Right renal cortex interstitium (tissue), 3 donors: ENCODE measurements at regions not wholly inside any gene's neighbourhood (a gene's known extent, or its start where the extent isn't known, plus 50 kb on each side); places are given as distances from the start of the nearest gene placed in this dataset.

Source experiments
- DNase-seq, 3 donors: peaks; one replicate each; pipeline ENCODE4 v3.0.0-alpha.2; 2013; ENCODE audit warnings: low read depth in 3 of 3, low spot score in 2 of 3

GRCh38 chr9:107992271-107992670 is 502.7 kb upstream of the KLF4 start:
- DNase-seq: no peak

GRCh38 chr9:107991581-107991980 is 502.0 kb upstream of the KLF4 start:
- DNase-seq: no peak

GRCh38 chr9:107989544-107989943 is 500.0 kb upstream of the KLF4 start:
- no peak for DNase-seq

GRCh38 chr9:107989099-107989498 is 499.5 kb upstream of the KLF4 start:
- no peak for DNase-seq

GRCh38 chr9:107984956-107985355 is 495.4 kb upstream of the KLF4 start:
- DNase-seq: no peak

- no peak for DNase-seq
These were observed 494.2 kb upstream of the KLF4 start for GRCh38 chr9:107983762-107984161.

- DNase-seq: no peak
These were observed 493.6 kb upstream of the KLF4 start for GRCh38 chr9:107983181-107983603.

GRCh38 chr9:107982745-107983144 is 493.2 kb upstream of the KLF4 start:
- no peak for DNase-seq

- no peak for DNase-seq
These were observed 492.4 kb upstream of the KLF4 start for GRCh38 chr9:107982001-107982400.

GRCh38 chr9:107980984-107981383 is 491.4 kb upstream of the KLF4 start:
- no peak for DNase-seq

- no peak for DNase-seq
These were observed 487.2 kb upstream of the KLF4 start for GRCh38 chr9:107976767-107977166.

- DNase-seq: no peak
These were observed 485.9 kb upstream of the KLF4 start for GRCh38 chr9:107975426-107976010.

- DNase-seq: no peak
These were observed 483.9 kb upstream of the KLF4 start for GRCh38 chr9:107973451-107973850.

GRCh38 chr9:107972346-107972745 is 482.8 kb upstream of the KLF4 start:
- peak in 2 of 3 donors; percentile 19 to 41 for DNase-seq

GRCh38 chr9:107971241-107971640 is 481.7 kb upstream of the KLF4 start:
- no peak for DNase-seq

- peak in 1 of 3 donors; percentile 33 for DNase-seq
These were observed 481.2 kb upstream of the KLF4 start for GRCh38 chr9:107970726-107971125.

- DNase-seq: no peak
These were observed 480.2 kb upstream of the KLF4 start for GRCh38 chr9:107969727-107970126.

- DNase-seq: no peak
These were observed 479.6 kb upstream of the KLF4 start for GRCh38 chr9:107969141-107969540.

GRCh38 chr9:107963246-107963645 is 473.7 kb upstream of the KLF4 start:
- no peak for DNase-seq

GRCh38 chr9:107960916-107961315 is 471.3 kb upstream of the KLF4 start:
- DNase-seq: no peak

- no peak for DNase-seq
These were observed 464.7 kb upstream of the KLF4 start for GRCh38 chr9:107954312-107954711.

- no peak for DNase-seq
These were observed 464.1 kb upstream of the KLF4 start for GRCh38 chr9:107953556-107954125.

GRCh38 chr9:107952773-107953172 is 463.2 kb upstream of the KLF4 start:
- no peak for DNase-seq
